Breast epithelium (tissue), 3 donors: ENCODE measurements at regions not wholly inside any gene's neighbourhood (a gene's known extent, or its start where the extent isn't known, plus 50 kb on each side); places are given as distances from the start of the nearest gene placed in this dataset.

Experiments
- CTCF ChIP-seq, 3 donors: fragments of 450-650 bp; IDR thresholded peaks; one replicate each; pipeline ENCODE4 v1.5.1; 2016 to 2017; ENCODE audit warnings: antibody characterized with exemption in 3 of 3, mild to moderate bottlenecking in 3 of 3, moderate library complexity in 3 of 3
- POLR2AphosphoS5 ChIP-seq, 3 donors: sonication (generic); formaldehyde crosslinking; IDR thresholded peaks; one replicate each; pipeline ENCODE4 v1.6.1; 2017; ENCODE audit warnings: antibody characterized with exemption in 3 of 3

- TF ChIP-seq POLR2AphosphoS5 (IDR thresholded peaks at IDR 0.05) (no peak), CTCF (IDR thresholded peaks at IDR 0.05) (no peak)
Measured at GRCh38 chr13:92972751-92973150, 253.9 kb upstream of the GPC6 start.
